Neural cell (in vitro differentiated cells): ENCODE measurements at regions not wholly inside any gene's neighbourhood (a gene's known extent, or its start where the extent isn't known, plus 50 kb on each side); places are given as distances from the start of the nearest gene placed in this dataset.
"Not testable (repeated sequence)": the region's sequence is repeated elsewhere in the genome, so short reads cannot be mapped to it uniquely, and the experiment has no call there.

Experiments
- H2AFZ ChIP-seq: fragments of 200-600, 300-800 bp; sonication (generic), shearing (Covaris generic); 2 replicates; pipeline ENCODE4 v1.6.0; 2014; ENCODE audit warnings: low read depth, mild to moderate bottlenecking, antibody characterized with exemption, low read length, moderate library complexity
- H3F3A ChIP-seq: fragments of 200-600 bp; shearing (Covaris generic); 2 replicates; pipeline ENCODE4 v1.6.1; 2016; ENCODE audit warnings: mild to moderate bottlenecking, moderate library complexity, mixed read lengths, antibody characterized with exemption, low read length; ENCODE audit not compliant: insufficient read depth, poor library complexity, severe bottlenecking
- H3K27ac ChIP-seq: fragments of 200-600, 300-800 bp; sonication (generic), shearing (Covaris generic); 2 replicates; pipeline ENCODE4 v1.5.1; 2014; ENCODE audit warnings: mild to moderate bottlenecking, low read length, moderate library complexity
- H3K27me3 ChIP-seq: fragments of 300-800, 200-600 bp; sonication (generic), shearing (Covaris generic); 2 replicates; pipeline ENCODE4 v1.6.0; 2014; ENCODE audit warnings: mild to moderate bottlenecking, low read depth, low read length, moderate library complexity; ENCODE audit not compliant: insufficient read depth
- H3K36me3 ChIP-seq: fragments of 300-800, 200-600 bp; sonication (generic), shearing (Covaris generic); 2 replicates; pipeline ENCODE4 v1.5.1; 2014; ENCODE audit warnings: mild to moderate bottlenecking, antibody characterized with exemption, low read length, moderate library complexity; ENCODE audit not compliant: insufficient read depth
- H3K4me2 ChIP-seq: fragments of 300-800, 200-600 bp; sonication (generic), shearing (Covaris generic); 2 replicates; pipeline ENCODE4 v1.6.0; 2014; ENCODE audit warnings: mild to moderate bottlenecking, low read length
- H3K4me3 ChIP-seq: fragments of 300-800, 200-600 bp; sonication (generic), shearing (Covaris generic); 2 replicates; pipeline ENCODE4 v1.5.1; 2014; ENCODE audit warnings: mild to moderate bottlenecking, low read length, moderate library complexity
- H3K79me2 ChIP-seq: fragments of 200-600 bp; shearing (Covaris generic); replicated peaks from 2 replicates; pipeline ENCODE4 v1.6.0; 2014; ENCODE audit warnings: mild to moderate bottlenecking, low read length, moderate library complexity; ENCODE audit not compliant: insufficient read depth
- H3K9ac ChIP-seq: fragments of 300-800, 200-600 bp; sonication (generic), shearing (Covaris generic); 2 replicates; pipeline ENCODE4 v1.6.1; 2016; ENCODE audit warnings: mild to moderate bottlenecking, low read length, mixed read lengths
- H3K9me2 ChIP-seq: fragments of 200-600 bp; shearing (Covaris generic); 2 replicates; pipeline ENCODE4 v1.6.1; 2016; ENCODE audit warnings: mild to moderate bottlenecking, low read length, mixed read lengths; ENCODE audit not compliant: insufficient read depth
- H3K9me3 ChIP-seq: fragments of 200-600, 300-800 bp; sonication (generic), shearing (Covaris generic); 2 replicates; pipeline ENCODE4 v1.6.1; 2016; ENCODE audit warnings: mild to moderate bottlenecking, mixed run types, low read length, moderate library complexity, mixed read lengths
- H4K20me1 ChIP-seq: fragments of 200-600 bp; shearing (Covaris generic); 2 replicates; pipeline ENCODE4 v1.6.1; 2016; ENCODE audit warnings: mild to moderate bottlenecking, mixed run types; ENCODE audit not compliant: insufficient read depth
- CTCF ChIP-seq: fragments of 450-650 bp; IDR thresholded peaks from 2 replicates; pipeline ENCODE4 v1.5.1; 2014; ENCODE audit warnings: antibody characterized with exemption, mild to moderate bottlenecking, moderate library complexity; ENCODE audit not compliant: poor library complexity, severe bottlenecking
- EP300 ChIP-seq: fragments of 450-650 bp; conservative IDR thresholded peaks from 2 replicates; pipeline ENCODE4 v1.6.1; 2014; ENCODE audit warnings: antibody characterized with exemption, mild to moderate bottlenecking, moderate library complexity; ENCODE audit not compliant: poor library complexity, severe bottlenecking
- EZH2 ChIP-seq: fragments of 200-600, 300-800 bp; shearing (Covaris generic), sonication (generic); IDR thresholded peaks from 2 replicates; pipeline ENCODE4 v1.6.1; 2014; ENCODE audit warnings: antibody characterized with exemption, low read length, borderline replicate concordance, mild to moderate bottlenecking; ENCODE audit not compliant: insufficient read depth, poor library complexity, severe bottlenecking
- MXI1 ChIP-seq: fragments of 450-650 bp; conservative IDR thresholded peaks from 2 replicates; pipeline ENCODE4 v1.6.1; 2014; ENCODE audit warnings: antibody characterized with exemption, mild to moderate bottlenecking; ENCODE audit not compliant: poor library complexity, severe bottlenecking
- POLR2AphosphoS5 ChIP-seq: IDR thresholded peaks from 2 replicates; pipeline ENCODE4 v1.6.1; 2012
- RAD21 ChIP-seq: fragments of 450-650 bp; conservative IDR thresholded peaks from 2 replicates; pipeline ENCODE4 v1.6.1; 2014; ENCODE audit warnings: antibody characterized with exemption, mild to moderate bottlenecking, moderate library complexity
- REST ChIP-seq: IDR thresholded peaks from 2 replicates; pipeline ENCODE4 v1.6.1; 2012; ENCODE audit warnings: borderline replicate concordance
- SMC3 ChIP-seq: fragments of 450-650 bp; conservative IDR thresholded peaks from 2 replicates; pipeline ENCODE4 v1.6.1; 2014; ENCODE audit warnings: antibody characterized with exemption, mild to moderate bottlenecking, moderate library complexity; ENCODE audit not compliant: poor library complexity
- TAF1 ChIP-seq: IDR thresholded peaks from 2 replicates; pipeline ENCODE4 v1.6.1; 2012; ENCODE audit warnings: low read depth

GRCh38 chr6:67935976-67936477 lies 699.1 kb upstream of the ADGRB3 start:
- Histone ChIP-seq H2AFZ (no peak overlapping the region), H3K9me3 (no peaks in the 10 kb centered on the region), H3K27me3 (no peaks in the 10 kb centered on the region), H3K27ac (peak overlapping the region; percentile 19), H3F3A (no peaks in the 10 kb centered on the region), H3K79me2 (no peaks in the 10 kb centered on the region), H3K36me3 (no peaks in the 10 kb centered on the region), H3K9ac (no peak overlapping the region), H3K9me2 (no peaks in the 10 kb centered on the region), H3K4me3 (no peak overlapping the region), H3K4me2 (no peak overlapping the region), H4K20me1 (no peaks in the 10 kb centered on the region)
- TF ChIP-seq EP300 = peak; percentile 25
- no peak for TF ChIP-seq CTCF
- TF ChIP-seq POLR2AphosphoS5 = peak; percentile 13
- no peak for TF ChIP-seq TAF1
- TF ChIP-seq RAD21 = no peak
- TF ChIP-seq EZH2 = no peak
- TF ChIP-seq SMC3 = no peak
- TF ChIP-seq REST = no peak

GRCh38 chr6:67933278-67933677 lies 701.8 kb upstream of the ADGRB3 start:
- H3K9me3 ChIP-seq = no peaks in the 10 kb centered on the region
- no peak overlapping the region for H3K4me3 ChIP-seq
- TF ChIP-seq MXI1 (no peak), SMC3 (no peak), CTCF (no peak), EZH2 (no peak), RAD21 (no peak)
- no peaks in the 10 kb centered on the region for H3K9me2 ChIP-seq
- no peak overlapping the region for H3K4me2 ChIP-seq
- H2AFZ ChIP-seq = no peak overlapping the region
- H3K27ac ChIP-seq = no peak overlapping the region
- no peaks in the 10 kb centered on the region for H3K79me2 ChIP-seq
- H3F3A ChIP-seq = no peaks in the 10 kb centered on the region
- no peaks in the 10 kb centered on the region for H3K36me3 ChIP-seq
- no peak overlapping the region for H3K9ac ChIP-seq
- no peaks in the 10 kb centered on the region for H4K20me1 ChIP-seq
- H3K27me3 ChIP-seq = no peaks in the 10 kb centered on the region

GRCh38 chr6:67922588-67922987 lies 712.5 kb upstream of the ADGRB3 start:
- H4K20me1 ChIP-seq, H3K27ac ChIP-seq, H3F3A ChIP-seq, H3K27me3 ChIP-seq, H2AFZ ChIP-seq, H3K79me2 ChIP-seq, H3K9me3 ChIP-seq, H3K9me2 ChIP-seq, H3K36me3 ChIP-seq, H3K4me3 ChIP-seq, H3K9ac ChIP-seq, H3K4me2 ChIP-seq: not testable (repeated sequence)

GRCh38 chr6:67920040-67920439 lies 715.0 kb upstream of the ADGRB3 start:
- not testable (repeated sequence) for H3K9ac ChIP-seq, H3K9me2 ChIP-seq, H3K9me3 ChIP-seq, H3K4me3 ChIP-seq, H3K27me3 ChIP-seq, H3K4me2 ChIP-seq, H3K27ac ChIP-seq, H3K36me3 ChIP-seq, H3F3A ChIP-seq, H2AFZ ChIP-seq, H4K20me1 ChIP-seq, H3K79me2 ChIP-seq
